ENCODE measurements at regions not wholly inside any gene's neighbourhood (a gene's known extent, or its start where the extent isn't known, plus 50 kb on each side); places are given as distances from the start of the nearest gene placed in this dataset.

GRCh38 chr10:130902471-130902870 is 409.1 kb downstream of the TCERG1L start:
- DNase-seq (ENCODE audit: low read depth), result no peak

GRCh38 chr10:130902929-130903328 is 408.6 kb downstream of the TCERG1L start:
- no peak for DNase-seq (ENCODE audit: low read depth)

GRCh38 chr10:130904676-130905075 is 406.8 kb downstream of the TCERG1L start:
- no peak for DNase-seq (ENCODE audit: low read depth)

GRCh38 chr10:130905386-130905785 is 406.1 kb downstream of the TCERG1L start:
- DNase-seq (ENCODE audit: low read depth), result no peak

GRCh38 chr10:130905921-130906320 is 405.6 kb downstream of the TCERG1L start:
- no peak for DNase-seq (ENCODE audit: low read depth)

GRCh38 chr10:130910848-130911247 is 400.7 kb downstream of the TCERG1L start:
- no peak for DNase-seq (ENCODE audit: low read depth)

GRCh38 chr10:130913844-130914243 is 397.7 kb downstream of the TCERG1L start:
- no peak for DNase-seq (ENCODE audit: low read depth)

GRCh38 chr10:130914367-130914766 is 397.2 kb downstream of the TCERG1L start:
- DNase-seq (ENCODE audit: low read depth), result no peak

- DNase-seq (ENCODE audit: low read depth), result no peak
These were observed 396.5 kb downstream of the TCERG1L start for GRCh38 chr10:130915065-130915464.

- DNase-seq (ENCODE audit: low read depth), result no peak
These were observed 390.1 kb downstream of the TCERG1L start for GRCh38 chr10:130921461-130921860.

- no peak for DNase-seq (ENCODE audit: low read depth)
These were observed 389.5 kb downstream of the TCERG1L start for GRCh38 chr10:130921911-130922440.

- DNase-seq (ENCODE audit: low read depth), result no peak
These were observed 387.9 kb downstream of the TCERG1L start for GRCh38 chr10:130923596-130923995.

- DNase-seq (ENCODE audit: low read depth), result no peak
These were observed 387.2 kb downstream of the TCERG1L start for GRCh38 chr10:130924138-130924819.

- DNase-seq (ENCODE audit: low read depth), result no peak
These were observed 385.1 kb downstream of the TCERG1L start for GRCh38 chr10:130926442-130926841.

- no peak for DNase-seq (ENCODE audit: low read depth)
These were observed 384.4 kb downstream of the TCERG1L start for GRCh38 chr10:130927157-130927556.

GRCh38 chr10:130928306-130928705 is 383.2 kb downstream of the TCERG1L start:
- DNase-seq (ENCODE audit: low read depth), result no peak

- DNase-seq (ENCODE audit: low read depth), result no peak
These were observed 381.8 kb downstream of the TCERG1L start for GRCh38 chr10:130929422-130930325.

GRCh38 chr10:130930821-130931220 is 380.7 kb downstream of the TCERG1L start:
- no peak for DNase-seq (ENCODE audit: low read depth)

- DNase-seq (ENCODE audit: low read depth), result no peak
These were observed 380.3 kb downstream of the TCERG1L start for GRCh38 chr10:130931256-130931655.

- DNase-seq (ENCODE audit: low read depth), result no peak
These were observed 379.1 kb downstream of the TCERG1L start for GRCh38 chr10:130932326-130933007.

- DNase-seq (ENCODE audit: low read depth), result no peak
These were observed 378.5 kb downstream of the TCERG1L start for GRCh38 chr10:130933008-130933390.
